NCI-H1417 (cell line): ENCODE measurements at regions not wholly inside any gene's neighbourhood (a gene's known extent, or its start where the extent isn't known, plus 50 kb on each side); places are given as distances from the start of the nearest gene placed in this dataset.

Source experiments
- DNase-seq, 3 experiments: peaks; one replicate each; lab custom pipeline; 2025; lab: John Stamatoyannopoulos, UW

DNA sequence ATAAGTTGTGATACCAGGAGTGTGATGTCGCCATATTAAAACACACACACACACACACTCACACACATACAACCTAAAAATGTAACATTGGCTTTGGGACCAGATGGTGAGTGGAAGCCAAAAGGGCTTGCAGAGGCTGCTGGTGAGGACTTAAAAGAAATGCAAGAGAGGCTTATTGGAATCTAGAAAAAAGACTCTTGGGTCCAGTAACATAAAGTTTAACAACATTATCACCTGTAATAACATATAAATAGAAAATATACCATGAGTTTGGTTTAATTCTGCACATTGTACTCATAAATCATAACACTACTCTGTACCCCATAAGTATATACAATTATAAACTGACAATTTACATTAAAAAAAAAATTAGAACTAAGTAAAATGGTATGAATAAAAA, 74.4 kb upstream of the MYCN start:
- DNase-seq = no peak

DNA sequence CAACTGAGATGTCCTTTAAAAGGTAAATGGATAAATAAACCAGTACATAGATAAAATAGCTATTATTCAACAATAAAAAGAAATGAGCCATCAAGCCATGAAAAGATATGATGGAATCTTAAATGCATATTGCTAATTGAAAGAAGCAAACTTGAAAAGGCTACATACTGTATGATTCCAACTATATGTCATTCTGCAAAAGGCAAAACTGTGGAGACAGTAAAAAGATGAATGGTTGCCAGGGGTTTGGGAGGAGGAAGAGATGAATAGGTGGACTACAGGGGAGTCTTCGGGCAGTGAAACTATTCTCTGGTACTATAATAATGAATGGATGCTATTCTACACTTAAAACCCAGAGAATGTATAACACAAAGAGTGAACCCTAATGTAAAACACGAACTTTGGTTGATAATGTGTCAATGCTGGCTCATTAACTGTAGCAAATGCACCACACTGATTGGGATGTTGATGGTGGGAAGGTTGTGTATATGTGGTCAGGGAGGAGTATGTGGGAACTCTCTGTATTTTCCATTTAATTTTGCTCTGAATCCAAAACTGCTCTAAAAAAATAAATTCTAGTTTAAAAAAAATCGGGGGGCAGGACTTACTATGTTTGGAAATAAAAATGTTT, 73.7 kb upstream of the MYCN start:
- no peak for DNase-seq

DNA sequence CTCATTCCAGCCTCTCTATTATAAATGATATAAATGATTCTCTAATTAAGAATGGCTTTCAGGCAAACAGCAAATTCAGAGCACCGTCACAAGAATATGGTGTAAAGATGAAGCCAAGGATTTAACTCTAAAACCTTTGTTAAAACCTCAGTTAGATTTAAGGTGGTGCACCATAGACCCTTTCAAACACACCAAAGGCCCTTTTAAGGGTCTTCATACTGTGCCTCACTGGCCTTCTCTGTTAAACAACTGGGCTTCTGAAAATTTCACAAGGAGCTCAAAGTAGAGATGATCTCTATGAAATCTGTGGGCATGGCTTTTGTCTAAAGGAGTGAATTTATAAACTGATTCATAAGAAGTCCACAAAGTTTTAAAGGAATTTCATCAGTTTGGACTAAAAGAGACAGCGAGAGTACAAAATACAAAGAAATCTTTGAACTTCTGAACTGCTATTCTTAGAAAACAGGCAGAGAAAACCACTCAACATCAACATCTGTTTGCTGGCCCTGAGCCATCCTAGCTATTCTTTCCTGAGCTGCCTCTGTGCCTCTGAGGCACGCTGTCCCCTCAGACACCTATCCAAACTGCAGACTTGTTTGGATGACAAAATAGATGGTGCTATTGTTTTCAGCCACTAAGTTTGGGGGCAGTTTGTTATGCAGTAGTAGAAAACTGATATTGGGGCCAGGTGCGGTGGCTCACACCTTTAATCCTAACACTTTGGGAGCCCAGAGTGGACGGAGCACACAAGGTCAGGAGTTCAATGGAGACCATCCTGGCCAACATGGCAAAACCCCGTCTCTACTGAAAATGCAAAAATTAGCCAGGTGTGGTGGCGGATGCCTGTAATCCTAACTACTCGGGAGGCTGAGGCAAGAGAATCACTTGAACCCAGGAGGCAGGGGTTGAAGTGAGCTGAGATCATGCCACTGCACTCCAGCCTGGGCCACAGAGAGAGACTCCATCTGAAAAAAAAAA, 72.9 kb upstream of the MYCN start:
- DNase-seq = no peak

DNA sequence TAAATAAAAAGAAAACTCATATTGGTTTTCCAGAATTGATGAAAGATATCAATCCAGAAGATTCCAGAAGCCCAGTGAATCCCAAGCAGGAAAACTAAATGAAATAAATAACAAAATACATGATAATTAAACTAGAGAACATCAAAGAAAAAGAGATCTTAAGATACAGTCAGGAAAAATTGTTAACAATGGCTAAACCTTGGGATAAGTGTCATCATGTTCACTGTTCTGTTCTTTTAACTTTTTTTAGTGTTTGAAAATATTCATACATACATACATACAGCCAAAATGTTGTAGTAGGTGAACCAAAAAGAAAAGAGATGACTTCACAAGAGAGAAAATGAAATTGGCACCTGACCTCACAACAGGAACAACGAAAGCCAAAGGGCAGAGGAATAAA, 72.2 kb upstream of the MYCN start:
- DNase-seq = no peak

DNA sequence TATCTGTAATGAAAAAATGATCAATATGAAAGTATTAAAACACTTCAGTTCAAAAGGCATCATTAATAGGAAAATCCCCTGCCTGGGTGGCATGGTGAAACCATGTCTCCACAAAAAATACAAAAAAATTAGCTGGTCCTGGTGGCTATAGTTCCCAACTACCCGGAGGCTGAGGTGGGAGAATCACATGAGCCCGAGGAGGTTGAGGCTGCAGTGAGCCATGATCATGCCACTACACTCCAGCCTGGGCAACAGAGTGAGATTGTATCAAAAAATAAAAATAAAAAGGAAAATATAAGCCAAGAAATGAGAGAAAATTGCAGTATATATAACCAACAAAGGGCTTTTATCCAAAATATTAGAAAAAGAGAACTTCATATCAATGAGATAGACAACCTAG, 71.6 kb upstream of the MYCN start:
- no peak for DNase-seq

DNA sequence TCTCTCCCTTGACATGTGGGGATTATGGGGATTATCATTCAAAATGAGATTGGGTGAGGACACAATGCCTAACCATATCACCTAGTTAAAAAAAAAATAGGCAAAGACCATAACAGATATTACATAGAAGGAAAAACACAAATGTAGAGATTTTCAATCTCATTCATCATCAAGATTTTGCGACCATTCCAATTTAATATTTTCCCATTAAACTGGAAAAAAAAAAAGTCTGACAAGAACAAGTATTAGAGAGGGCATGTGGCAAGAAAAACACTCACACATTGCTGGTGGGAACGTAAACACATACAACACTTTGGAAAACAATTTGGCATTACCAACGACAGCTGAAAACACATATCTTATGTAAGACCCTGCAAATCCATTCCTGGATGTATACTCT, 71.0 kb upstream of the MYCN start:
- no peak for DNase-seq

DNA sequence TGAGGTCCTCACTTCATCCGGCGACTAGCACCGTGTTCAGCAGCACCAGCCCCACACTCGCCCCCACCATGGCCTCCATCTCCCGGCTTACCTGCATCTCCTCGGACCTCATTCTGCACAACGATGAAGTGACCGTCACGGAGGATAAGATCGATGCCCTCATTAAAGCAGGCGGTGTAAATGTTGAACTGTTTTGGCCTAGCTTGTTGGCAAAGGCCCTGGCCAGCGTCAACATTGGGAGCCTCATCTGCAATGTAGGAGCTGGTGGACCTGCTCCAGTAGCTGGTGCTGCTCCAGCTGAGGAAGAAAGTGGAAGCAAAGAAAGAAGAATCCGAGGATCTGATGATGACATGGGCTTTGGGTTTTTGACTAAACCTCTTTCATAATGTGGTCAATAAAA, 70.5 kb upstream of the MYCN start:
- no peak for DNase-seq

DNA sequence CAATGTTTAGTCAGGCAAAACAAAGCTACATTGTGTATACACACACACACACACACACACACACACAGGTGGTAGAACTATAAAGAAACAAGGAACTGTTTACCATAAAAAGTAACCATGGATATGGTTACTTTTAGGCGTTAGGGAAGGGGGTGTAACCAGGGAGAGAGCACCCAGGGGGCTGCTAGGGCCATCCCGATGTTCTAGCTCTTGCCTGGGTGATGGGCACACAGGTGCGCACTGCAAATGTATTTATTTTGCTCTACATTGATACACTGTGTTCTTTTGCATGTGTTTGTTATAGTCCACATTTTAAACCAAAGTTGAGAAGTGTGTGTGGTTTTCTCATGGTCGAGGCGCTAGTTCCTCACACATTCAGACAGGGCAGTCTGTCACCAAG, 69.8 kb upstream of the MYCN start:
- DNase-seq = no peak

DNA sequence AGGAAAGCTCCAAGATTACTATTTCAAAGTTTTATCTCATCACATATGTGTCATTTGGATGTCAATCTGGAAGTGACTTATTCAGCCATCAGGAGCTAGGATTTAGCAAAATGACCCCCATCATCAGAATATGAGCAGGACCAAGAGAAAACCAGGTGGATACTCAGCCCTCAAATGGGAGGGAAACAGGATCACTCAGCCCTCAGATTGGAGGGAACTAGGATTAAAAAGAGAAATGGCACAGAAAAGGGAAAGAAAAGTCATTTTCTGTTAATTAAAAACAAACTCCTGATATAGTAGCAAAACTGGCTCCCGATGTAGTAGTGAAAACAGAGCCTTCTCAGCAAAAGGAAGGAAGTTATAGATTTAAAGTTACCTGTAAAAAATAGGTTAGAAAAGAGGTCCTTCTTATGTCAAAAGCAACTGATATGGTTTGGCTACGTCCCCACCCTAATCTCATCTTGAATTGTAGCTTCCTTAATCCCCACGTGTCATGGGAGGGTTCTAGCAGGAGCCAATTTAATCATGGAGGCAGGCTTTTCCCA, 69.0 kb upstream of the MYCN start:
- no peak for DNase-seq

DNA sequence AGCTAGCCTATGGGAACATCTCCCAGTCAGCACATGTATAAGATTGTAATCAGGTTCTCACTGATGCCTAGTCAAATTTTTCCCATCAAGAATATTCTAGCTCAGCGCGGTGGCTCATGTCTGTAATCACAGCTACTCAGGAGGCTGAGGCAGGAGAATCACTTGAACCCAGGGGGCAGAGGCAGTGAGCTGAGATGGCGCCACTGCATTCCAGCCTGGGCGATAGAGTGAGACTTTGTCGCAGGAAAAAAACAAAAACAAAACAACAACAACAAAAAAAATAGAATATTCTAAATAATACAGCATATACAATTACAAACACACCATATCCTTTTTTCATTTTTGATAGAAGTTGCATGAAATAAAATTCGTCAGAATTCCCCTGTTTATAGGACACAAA, 67.5 kb upstream of the MYCN start:
- no peak for DNase-seq

DNA sequence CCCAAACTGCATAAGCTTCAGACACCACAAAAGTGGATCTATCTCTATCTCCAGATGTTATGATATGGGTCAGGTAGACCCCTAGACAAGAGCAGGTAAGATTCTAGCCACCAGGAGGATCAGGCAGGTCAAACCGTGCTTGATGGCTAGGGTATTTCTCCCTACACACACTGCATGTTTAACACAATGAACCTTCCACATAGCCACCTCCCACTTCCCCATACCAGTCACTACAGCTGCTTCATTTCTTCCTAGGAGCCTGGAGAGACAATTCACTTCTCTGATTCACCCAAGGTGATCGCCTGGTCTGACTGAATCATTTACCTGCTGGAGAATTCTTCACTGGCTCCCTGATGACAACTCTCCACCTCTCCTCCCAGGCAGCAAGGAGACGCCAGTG, 66.0 kb upstream of the MYCN start:
- DNase-seq = no peak

DNA sequence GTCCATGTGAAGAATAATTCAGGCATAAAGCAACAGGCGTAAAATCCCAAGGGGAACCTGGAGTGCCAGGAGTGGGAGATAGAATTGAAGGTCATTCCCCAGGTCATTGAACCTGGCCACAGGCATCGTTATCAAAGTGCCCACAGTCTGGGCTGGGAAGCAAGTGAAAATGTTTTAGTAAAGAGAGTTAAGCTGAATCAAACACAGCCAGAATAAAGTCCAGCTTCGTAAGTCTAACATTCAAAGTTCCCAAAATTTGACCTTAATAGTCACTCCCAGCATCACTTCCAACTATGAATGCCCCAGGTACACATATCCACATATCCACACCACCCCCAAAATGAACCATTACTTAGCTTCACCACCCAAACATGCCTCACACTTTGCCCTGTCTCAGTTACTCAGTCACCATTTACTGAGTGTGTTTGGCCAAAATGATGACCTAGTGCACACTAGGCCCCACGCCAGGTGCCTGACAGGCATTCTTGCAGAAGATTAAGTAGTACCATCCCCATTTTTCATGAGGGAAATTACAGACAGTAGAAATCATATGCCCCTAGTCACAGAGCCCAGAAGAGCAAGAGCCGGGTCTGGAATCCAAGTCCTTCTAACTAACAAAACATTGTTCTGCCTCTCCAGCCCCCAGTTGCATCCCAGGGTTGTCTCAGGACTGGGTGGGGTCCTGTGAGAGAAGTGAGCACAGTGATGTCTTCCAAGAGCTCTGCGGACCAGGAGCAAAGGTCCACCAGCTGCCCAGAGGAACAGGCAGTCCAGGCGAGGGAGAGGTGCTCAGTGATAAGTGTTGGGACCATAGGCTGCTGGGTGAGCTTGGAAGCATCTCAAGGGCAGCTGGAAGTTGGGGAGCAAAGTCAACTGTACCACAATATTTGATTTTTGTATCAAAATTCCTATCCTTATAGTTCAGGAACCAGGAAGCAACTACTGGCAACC, 65.2 kb upstream of the MYCN start:
- no peak for DNase-seq

DNA sequence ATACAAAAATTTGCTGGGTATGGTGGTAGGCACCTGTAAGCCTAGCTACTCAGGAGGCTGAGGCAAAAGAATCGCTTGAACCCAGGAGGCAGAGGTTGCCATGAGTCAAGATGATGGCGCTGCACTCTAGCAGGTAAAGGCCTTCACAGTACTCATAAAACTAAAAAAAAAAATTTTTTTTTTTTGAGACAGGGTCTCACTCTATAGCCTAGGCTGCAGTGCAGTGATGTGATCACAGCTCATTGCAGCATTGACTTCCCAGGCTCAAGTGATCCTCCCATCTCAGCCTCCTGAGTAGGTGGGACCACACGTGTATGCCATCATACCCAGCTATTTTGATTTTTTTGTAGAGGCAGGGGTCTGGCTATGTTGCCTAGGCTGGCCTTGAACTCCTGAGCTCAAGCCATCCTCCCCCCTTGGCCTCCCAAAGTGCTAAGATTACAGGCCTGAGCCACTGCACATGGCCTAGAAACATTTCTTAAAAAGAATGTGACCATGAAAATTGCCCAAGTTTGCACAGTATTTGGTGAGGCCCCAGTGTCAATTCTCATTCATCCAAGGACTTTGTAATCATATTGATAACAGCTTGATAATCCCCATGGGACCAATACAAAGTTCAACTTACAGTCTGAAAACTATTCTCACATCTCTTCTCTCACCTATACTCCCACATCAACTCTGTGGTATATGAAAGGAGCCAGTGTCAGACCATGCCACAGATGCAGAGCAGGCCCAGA, 64.2 kb upstream of the MYCN start:
- DNase-seq = no peak

DNA sequence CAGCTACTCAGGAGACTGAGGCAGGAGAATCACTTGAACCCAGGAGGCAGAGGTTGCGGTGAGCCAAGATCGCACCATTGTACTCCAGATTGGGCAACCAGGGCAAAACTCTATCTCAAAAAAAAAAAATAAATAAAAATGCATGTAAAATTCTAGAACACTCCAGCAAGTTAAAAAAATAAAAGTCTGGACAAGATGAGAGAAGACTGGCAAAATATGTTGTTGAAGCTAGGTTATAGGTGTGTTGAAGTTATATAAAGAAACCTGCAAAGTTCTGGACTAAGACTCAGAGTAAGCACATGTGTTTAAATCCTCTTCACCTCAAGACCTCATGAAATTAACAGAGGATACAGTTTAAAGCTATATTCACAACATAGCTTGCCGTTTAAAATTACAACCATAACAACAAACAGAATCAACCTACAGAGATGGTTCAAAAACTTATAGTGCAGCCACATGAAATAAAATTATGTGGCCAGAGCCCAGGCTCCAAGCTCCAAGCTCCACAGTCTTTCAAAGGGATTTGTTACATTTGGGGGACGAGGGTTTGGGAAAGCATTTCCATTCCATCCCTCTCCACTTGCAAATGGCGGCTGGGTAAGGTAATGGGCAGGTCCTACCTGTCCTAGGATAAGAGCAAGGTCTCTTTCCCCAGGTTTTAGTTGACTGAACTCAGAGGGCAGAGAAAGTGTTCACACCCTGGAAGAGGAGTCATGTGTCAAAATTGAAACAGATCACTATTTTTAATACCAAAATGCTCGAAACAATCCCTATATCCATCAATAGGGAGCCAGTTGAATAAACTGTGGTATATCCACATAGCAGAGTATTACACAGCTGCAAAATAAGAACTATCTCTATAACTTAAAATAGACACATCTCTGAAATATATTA, 59.9 kb upstream of the MYCN start:
- DNase-seq = no peak

DNA sequence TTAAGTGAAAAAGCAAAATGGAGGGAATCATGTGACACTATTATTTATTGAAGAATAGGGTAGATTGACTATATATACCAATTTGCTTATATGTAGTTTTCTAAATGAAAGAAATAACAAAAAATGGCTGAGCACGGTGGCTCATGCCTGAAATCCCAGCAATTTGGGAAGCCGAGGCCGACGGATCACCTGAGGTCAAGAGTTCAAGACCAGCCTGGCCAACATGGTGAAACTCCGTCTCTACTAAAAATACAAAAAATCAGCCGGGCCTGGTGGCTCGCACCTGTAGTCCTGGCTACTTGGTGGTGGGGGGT, 59.3 kb upstream of the MYCN start:
- DNase-seq = no peak

DNA sequence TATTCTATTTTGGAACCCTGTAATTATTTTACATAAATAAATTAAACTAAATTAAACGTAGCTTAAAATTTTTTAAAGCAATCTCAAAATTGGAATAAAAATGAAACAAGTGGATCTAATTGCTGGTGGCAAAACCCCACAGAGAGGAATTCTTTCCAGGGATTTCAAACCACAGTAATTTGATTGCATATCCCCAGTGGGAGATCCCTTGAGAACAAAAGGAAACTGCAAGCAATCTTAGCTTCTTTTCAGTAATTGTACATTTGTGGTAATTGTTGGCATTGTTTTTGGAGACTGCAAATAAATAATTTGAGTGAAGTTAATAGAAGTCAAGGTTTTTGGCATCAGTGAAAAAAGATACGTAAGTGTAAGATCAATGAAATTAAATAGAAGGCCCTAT, 58.7 kb upstream of the MYCN start:
- DNase-seq = no peak

DNA sequence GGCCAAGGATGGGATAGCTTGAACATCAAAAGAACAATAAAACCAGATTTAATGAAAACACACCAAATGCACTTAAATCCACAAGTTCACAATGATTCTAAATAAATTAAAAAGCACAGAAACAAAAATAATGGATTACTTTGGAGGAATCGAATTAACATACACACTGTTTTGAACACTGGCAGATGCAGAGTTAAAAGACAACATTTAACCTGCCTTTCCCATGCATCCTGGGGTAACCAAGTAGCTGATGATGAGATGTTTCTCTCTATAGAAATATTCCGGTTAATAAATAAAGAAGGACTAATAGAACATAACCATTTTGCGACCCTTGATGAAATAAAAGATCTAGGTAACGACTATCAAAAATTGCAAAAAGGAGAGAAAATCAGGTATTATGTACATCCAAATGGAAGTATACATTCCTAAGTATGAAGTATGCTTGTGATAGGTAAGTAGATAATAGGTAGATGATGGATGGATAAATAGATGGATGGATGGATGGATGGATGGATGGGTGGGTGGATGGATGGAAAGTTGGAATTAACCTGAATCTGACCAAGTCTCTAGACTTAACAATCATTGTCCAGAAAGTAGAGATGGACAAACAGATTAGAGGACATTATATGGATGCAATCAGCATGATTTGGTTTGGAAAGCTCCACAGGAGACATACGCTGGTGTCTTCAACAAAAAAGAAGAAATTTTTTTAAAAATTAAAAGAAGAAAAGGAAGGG, 57.4 kb upstream of the MYCN start:
- DNase-seq = no peak

DNA sequence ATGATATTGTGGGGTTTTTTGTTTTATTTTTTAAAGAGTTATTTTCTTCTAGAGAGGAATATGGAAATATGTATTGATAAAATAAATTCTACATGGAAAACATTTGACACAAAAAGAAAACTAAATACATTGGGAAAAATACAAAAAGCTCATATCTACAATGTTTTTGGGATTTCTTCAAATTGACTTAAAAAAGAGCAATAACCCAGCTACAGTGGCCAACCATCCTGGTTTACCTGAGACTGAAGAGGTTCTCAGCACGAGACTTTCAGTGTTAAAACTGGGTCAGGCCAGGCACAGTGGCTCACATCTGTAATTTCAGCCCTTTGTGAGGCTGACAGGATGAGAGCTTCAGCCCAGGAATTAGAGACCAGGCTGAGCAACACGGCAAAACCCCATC, 56.7 kb upstream of the MYCN start:
- DNase-seq = no peak

DNA sequence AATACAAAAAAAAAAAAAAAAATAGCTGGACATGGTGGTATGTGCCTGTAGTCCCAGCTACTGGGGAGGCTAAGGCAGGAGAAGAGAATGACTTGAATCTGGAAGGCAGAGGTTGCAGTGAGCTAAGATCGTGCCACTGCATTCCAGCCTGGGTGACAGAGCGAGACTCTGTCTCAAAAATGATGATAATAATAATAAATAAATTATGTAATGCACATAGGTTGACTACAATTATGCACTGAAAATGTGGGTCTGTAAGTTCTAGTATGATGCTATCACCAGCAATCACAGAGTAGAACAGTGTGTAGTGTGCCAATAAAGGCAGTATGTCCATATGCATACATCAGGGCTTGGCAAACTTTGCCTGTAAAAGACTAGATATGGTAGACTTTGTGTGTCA, 55.6 kb upstream of the MYCN start:
- DNase-seq = no peak

DNA sequence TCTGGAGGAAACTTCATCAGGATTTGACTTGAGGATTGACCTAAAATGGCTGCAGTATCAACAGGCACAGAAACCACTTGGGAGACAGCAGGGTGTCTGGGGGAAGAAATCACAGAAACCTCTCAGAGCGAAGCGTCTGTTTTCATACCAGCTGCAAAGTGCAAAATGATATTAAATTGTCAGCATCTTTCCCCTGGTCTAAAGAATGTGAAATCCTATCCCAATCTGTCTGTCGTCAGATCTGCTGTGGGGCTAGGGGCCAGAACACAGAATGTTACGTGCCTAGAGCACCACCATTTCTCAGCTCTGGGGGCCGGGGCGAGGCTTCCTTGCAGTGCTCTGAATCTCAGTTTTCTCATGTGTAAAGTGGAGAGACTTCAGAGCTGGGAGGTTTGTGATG, 54.1 kb upstream of the MYCN start:
- no peak for DNase-seq
